HG02852 (cell line): ENCODE measurements at regions not wholly inside any gene's neighbourhood (a gene's known extent, or its start where the extent isn't known, plus 50 kb on each side); places are given as distances from the start of the nearest gene placed in this dataset.

ENCODE experiments used
- ATAC-seq: cut with Tn5 transposase; IDR thresholded peaks from one replicate; pipeline ENCODE4 v1.9.1; 2021; ENCODE audit warnings: mild to moderate bottlenecking, moderate library complexity; ENCODE audit not compliant: unreplicated experiment

DNA sequence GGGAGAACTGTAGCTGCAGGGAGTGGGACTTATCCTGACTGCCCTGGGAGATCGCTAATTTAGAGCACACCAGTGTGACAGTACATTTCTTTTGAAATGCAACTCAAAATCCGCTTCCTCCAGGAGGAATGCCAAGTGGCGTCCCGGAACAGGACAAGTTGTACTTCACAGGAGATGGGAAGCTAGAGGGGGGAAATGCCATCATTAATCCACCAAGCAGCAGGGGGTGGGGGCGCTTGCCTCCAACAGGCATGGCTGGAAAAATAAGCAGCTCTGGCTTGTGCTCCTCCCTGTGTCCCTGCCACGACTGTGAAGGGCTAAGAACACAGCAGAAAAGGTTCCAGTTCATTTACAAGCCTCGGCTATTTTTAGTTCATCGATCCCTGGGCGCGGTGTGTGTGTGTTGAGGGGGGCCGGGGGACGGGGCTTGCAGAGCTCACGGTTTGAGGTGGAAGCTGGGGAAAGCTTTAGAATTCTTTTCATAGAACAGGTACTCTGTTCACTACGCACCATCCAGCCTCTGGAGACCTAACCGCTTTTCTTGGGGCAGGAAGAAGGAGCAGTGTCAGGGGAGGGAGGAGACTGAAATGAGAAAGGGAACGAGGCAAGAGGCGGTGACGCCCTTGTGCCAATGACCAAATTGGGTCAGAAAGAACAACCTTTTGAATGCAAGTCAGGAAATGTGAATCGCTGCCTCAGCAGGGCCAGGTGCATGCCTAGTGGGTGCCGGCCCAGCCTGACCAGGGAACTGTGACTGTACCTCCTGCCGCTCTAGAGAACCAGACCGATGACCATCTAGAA, 51.8 kb upstream of the DGKG start:
- ATAC-seq = no peak

DNA sequence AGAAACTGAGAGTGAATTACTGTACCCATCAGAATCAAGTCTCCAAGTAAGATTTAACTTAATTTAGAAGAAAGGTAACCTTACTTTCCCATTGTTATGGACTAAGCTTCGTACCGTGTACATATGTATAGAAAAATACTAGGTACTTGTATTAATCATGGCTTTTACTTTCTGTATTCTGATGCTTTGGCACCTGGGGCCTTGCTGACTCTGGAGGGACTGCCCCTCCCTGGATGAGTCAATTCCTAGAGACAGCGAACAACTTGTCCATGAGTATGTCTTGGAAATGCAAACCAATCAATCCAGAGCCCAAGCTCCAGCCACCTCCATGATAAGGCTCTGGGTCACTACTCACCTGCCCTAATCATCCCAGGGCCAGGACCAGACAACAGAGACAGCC, 50.0 kb upstream of the DGKG start:
- no peak for ATAC-seq
